GM12878 (cell line): ENCODE measurements at regions not wholly inside any gene's neighbourhood (a gene's known extent, or its start where the extent isn't known, plus 50 kb on each side); places are given as distances from the start of the nearest gene placed in this dataset.

Experiments used
- ATAC-seq: fragments of 200-7000 bp; cut with Tn5 transposase; 3 replicates; pipeline ENCODE4 v1.9.1; 2020; ENCODE audit warnings: mild to moderate bottlenecking, moderate library complexity
- BruUV-seq: library from RNA; stranded (reverse); fragments of 400-500 nt; replicated peaks from 2 replicates; lab custom pipeline; 2021; lab: Mats Ljungman, UMichigan
- CTCF ChIA-PET: fragments of 300-600 bp; sonication (Branson Sonifier 250); formaldehyde crosslinking; extraction: SDS; loops from one replicate; lab custom pipeline; 2021; ENCODE audit warnings: inconsistent platforms; lab: Yijun Ruan, JAX
- POLR2A ChIA-PET: fragments of 350-600 bp; formaldehyde crosslinking; extraction: SDS; loops from one replicate; lab custom pipeline; 2021; ENCODE audit warnings: inconsistent platforms; lab: Charles Lee
- RAD21 ChIA-PET: fragments of 300-600 bp; sonication (Branson Sonifier 250); formaldehyde crosslinking; loops from one replicate; lab custom pipeline; 2023; ENCODE audit warnings: antibody characterized with exemption; ENCODE audit not compliant: unreplicated experiment; lab: Charles Lee
- SMC1A ChIA-PET: fragments of 300-600 bp; sonication (Branson Sonifier 250); formaldehyde crosslinking; loops from one replicate; lab custom pipeline; 2023; ENCODE audit not compliant: unreplicated experiment, uncharacterized antibody; lab: Charles Lee
- DNase-seq: peaks from one replicate; pipeline ENCODE4 v3.0.0-alpha.2; 2011; ENCODE audit warnings: low read depth, low spot score
- FAIRE-seq: peaks from 3 replicates; lab custom pipeline; 2011; peaks lifted over from hg19 to GRCh38; lab: Jason Lieb, UNC
- H2AFZ ChIP-seq: 2 replicates; pipeline ENCODE4 v1.6.0; 2011; ENCODE audit warnings: low read depth, low read length, control low read depth; ENCODE audit not compliant: control insufficient read depth
- H3K27ac ChIP-seq: 2 replicates; pipeline ENCODE4 v1.5.1; 2011; ENCODE audit warnings: control low read depth; ENCODE audit not compliant: control insufficient read depth, insufficient read depth
- H3K27me3 ChIP-seq, 2 experiments: replicated peaks in 1 of 2; 2 replicates each; pipeline versions ENCODE4 v1.6.0 to v1.6.1; 2011; ENCODE audit warnings: low read length in 1 of 2; ENCODE audit not compliant: control insufficient read depth in 2 of 2, insufficient read depth in 2 of 2
- H3K36me3 ChIP-seq, 2 experiments: 2 replicates each; pipeline ENCODE4 v1.5.1; 2011; ENCODE audit warnings: low read length in 1 of 2; ENCODE audit not compliant: control insufficient read depth in 2 of 2, insufficient read depth in 2 of 2
- H3K4me1 ChIP-seq: 2 replicates; pipeline ENCODE4 v1.6.1; 2011; ENCODE audit warnings: mild to moderate bottlenecking, low read length, moderate library complexity, mixed read lengths; ENCODE audit not compliant: control insufficient read depth, insufficient read depth
- H3K4me2 ChIP-seq: 2 replicates; pipeline ENCODE4 v1.6.0; 2011; ENCODE audit warnings: control low read depth; ENCODE audit not compliant: control insufficient read depth, insufficient read depth
- H3K4me3 ChIP-seq: fragments of 200-600 bp; sonication (generic); 2 replicates; pipeline ENCODE4 v1.5.1; 2016
- H3K79me2 ChIP-seq: 2 replicates; pipeline ENCODE4 v1.6.0; 2011; ENCODE audit warnings: low read length; ENCODE audit not compliant: control insufficient read depth, insufficient read depth
- H3K9ac ChIP-seq: 2 replicates; pipeline ENCODE4 v1.8.0; 2011; ENCODE audit warnings: low read length, control low read depth, mixed read lengths; ENCODE audit not compliant: control insufficient read depth, insufficient read depth
- H3K9me3 ChIP-seq: replicated peaks from 3 replicates; pipeline ENCODE4 v1.5.1; 2011; ENCODE audit warnings: mild to moderate bottlenecking, low read length; ENCODE audit not compliant: control insufficient read depth, insufficient read depth
- H4K20me1 ChIP-seq: 2 replicates; pipeline ENCODE4 v1.6.0; 2011; ENCODE audit not compliant: control insufficient read depth, insufficient read depth
- BHLHE40 ChIP-seq, 2 experiments: fragments of 450-650 bp in 1 of 2; IDR thresholded peaks; 2 replicates each; pipeline ENCODE4 v1.6.1; 2011 to 2017; ENCODE audit warnings: low read depth in 2 of 2, borderline replicate concordance in 1 of 2, improper control_type of control experiment in 1 of 2, low read length in 1 of 2, mild to moderate bottlenecking in 1 of 2
- CEBPB ChIP-seq, 2 experiments: fragments of 150-350 bp in 1 of 2; IDR thresholded peaks; 2 replicates each; pipeline ENCODE4 v1.6.1; 2012 to 2014; ENCODE audit warnings: low read depth in 2 of 2, low read length in 2 of 2, borderline replicate concordance in 1 of 2, inconsistent platforms in 1 of 2
- EED ChIP-seq: sonication (generic); IDR thresholded peaks from 2 replicates; pipeline ENCODE4 v1.6.1; 2016; ENCODE audit warnings: antibody characterized with exemption, low read depth
- IKZF1 ChIP-seq: fragments of 450-650 bp; conservative IDR thresholded peaks from 2 replicates; pipeline ENCODE4 v1.6.1; 2017; ENCODE audit warnings: antibody characterized with exemption, mild to moderate bottlenecking
- NFXL1 ChIP-seq: fragments of 450-650 bp; IDR thresholded peaks from 2 replicates; pipeline ENCODE4 v1.6.1; 2017; ENCODE audit warnings: antibody characterized with exemption, mild to moderate bottlenecking, borderline replicate concordance
- NR2C1 ChIP-seq: fragments of 450-650 bp; IDR thresholded peaks from 2 replicates; pipeline ENCODE4 v1.6.1; 2017; ENCODE audit warnings: antibody characterized with exemption, mild to moderate bottlenecking, moderate library complexity
- PAX5 ChIP-seq: IDR thresholded peaks from 2 replicates; pipeline ENCODE4 v1.6.1; 2011; ENCODE audit warnings: low read depth, low read length, borderline replicate concordance
- RB1 ChIP-seq: fragments of 450-650 bp; formaldehyde crosslinking; IDR thresholded peaks from 2 replicates; pipeline ENCODE4 v1.6.1; 2017; ENCODE audit warnings: mild to moderate bottlenecking, borderline replicate concordance
- RFX5 ChIP-seq: IDR thresholded peaks from 2 replicates; pipeline ENCODE4 v1.6.1; 2011; ENCODE audit warnings: low read depth, low read length, improper control_type of control experiment
- SREBF1 ChIP-seq: IDR thresholded peaks from 2 replicates; pipeline ENCODE4 v1.6.1; 2012; ENCODE audit warnings: mild to moderate bottlenecking, low read length
- TCF12 ChIP-seq: IDR thresholded peaks from 2 replicates; pipeline ENCODE4 v1.6.1; 2011; ENCODE audit warnings: low read depth, mild to moderate bottlenecking, low read length
- TCF7 ChIP-seq: IDR thresholded peaks from 2 replicates; pipeline ENCODE4 v1.6.1; 2014; ENCODE audit warnings: antibody characterized with exemption, borderline replicate concordance
- ZNF384 ChIP-seq: IDR thresholded peaks from 2 replicates; pipeline ENCODE4 v1.6.1; 2012; ENCODE audit warnings: low read depth, mild to moderate bottlenecking, low read length, improper control_type of control experiment, borderline replicate concordance
- WGBS: methylation state at CpG from one replicate; pipeline ENCODE4 v1.1.6; 2016; ENCODE audit warnings: low lambda C conversion rate; ENCODE audit not compliant: insufficient replicate concordance, insufficient coverage; ENCODE audit errors: missing lambda C conversion rate; 5-methylcytosine and 5-hydroxymethylcytosine counted together
- in situ Hi-C: fragments of 300-500 bp; cut with MboI; formaldehyde crosslinking; loops from 9 replicates; pipeline ENCODE4 v1.14.3; 2018; ENCODE audit warnings: mixed read lengths
- intact Hi-C: fragments of 100-400 bp; cut with micrococcal nuclease; formaldehyde crosslinking; loops from one replicate; pipeline ENCODE4 v1.14.2; 2022; ENCODE audit not compliant: unreplicated experiment
- TF ChIP-seq, protein P1 (sequence below): fragments of 450-650 bp; formaldehyde crosslinking; IDR thresholded peaks from 2 replicates; pipeline ENCODE4 v1.5.0; 2022; ENCODE audit warnings: mild to moderate bottlenecking, missing genetic modification characterization
- TF ChIP-seq, protein P2 (sequence below): fragments of 450-650 bp; IDR thresholded peaks from 2 replicates; pipeline ENCODE4 v1.6.1; 2017; ENCODE audit warnings: mild to moderate bottlenecking, moderate library complexity

DNA sequence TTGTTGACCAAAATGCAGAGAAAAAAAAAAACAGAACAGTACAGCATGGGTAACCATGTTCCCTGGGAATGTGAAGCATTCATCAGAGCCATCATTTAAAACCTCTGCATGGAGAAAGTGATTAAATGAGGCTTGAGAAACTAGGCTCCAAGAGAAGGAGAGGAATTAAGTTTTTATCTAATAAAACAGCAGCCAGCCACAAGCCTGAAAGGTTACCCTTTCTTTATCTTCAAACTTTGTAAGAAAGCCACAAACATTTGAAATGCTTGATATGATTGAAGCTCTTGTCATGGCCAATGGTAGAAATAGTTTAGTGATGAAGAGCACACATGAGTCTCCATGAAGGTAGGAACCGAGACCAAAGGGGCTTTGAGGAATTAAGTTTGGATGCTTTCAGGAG, 144.9 kb upstream of the SYT1 start:
- DNase-seq (no peak), FAIRE-seq (no peak), ATAC-seq (no peak)
- BruUV-seq: no TSS peak
- Histone ChIP-seq H3K9ac (no peak overlapping the region), H2AFZ (no peak overlapping the region), H3K4me1 (no peaks in the 10 kb centered on the region), H3K4me2 (no peak overlapping the region), H3K4me3 (no peak overlapping the region), H4K20me1 (no peaks in the 10 kb centered on the region), H3K9me3 (no peaks in the 10 kb centered on the region), H3K36me3 (no peaks in the 10 kb centered on the region), H3K27ac (no peak overlapping the region), H3K79me2 (no peaks in the 10 kb centered on the region), H3K27me3 (no peaks in the 10 kb centered on the region)
- SMC1A ChIA-PET: no interaction called here
- POLR2A ChIA-PET: no interaction called here
- in situ Hi-C loops: no loop called here
- CTCF ChIA-PET: no interaction called here
- WGBS: 0% methylated on average over 1 of the region's 1 CpG
- RAD21 ChIA-PET: no interaction called here
- intact Hi-C loops: no loop called here
- TF ChIP-seq, protein P1, sequence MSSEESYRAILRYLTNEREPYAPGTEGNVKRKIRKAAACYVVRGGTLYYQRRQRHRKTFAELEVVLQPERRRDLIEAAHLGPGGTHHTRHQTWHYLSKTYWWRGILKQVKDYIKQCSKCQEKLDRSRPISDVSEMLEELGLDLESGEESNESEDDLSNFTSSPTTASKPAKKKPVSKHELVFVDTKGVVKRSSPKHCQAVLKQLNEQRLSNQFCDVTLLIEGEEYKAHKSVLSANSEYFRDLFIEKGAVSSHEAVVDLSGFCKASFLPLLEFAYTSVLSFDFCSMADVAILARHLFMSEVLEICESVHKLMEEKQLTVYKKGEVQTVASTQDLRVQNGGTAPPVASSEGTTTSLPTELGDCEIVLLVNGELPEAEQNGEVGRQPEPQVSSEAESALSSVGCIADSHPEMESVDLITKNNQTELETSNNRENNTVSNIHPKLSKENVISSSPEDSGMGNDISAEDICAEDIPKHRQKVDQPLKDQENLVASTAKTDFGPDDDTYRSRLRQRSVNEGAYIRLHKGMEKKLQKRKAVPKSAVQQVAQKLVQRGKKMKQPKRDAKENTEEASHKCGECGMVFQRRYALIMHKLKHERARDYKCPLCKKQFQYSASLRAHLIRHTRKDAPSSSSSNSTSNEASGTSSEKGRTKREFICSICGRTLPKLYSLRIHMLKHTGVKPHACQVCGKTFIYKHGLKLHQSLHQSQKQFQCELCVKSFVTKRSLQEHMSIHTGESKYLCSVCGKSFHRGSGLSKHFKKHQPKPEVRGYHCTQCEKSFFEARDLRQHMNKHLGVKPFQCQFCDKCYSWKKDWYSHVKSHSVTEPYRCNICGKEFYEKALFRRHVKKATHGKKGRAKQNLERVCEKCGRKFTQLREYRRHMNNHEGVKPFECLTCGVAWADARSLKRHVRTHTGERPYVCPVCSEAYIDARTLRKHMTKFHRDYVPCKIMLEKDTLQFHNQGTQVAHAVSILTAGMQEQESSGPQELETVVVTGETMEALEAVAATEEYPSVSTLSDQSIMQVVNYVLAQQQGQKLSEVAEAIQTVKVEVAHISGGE (CRISPR knock-in tag): no peak
- TF ChIP-seq NFXL1 (no peak), BHLHE40 (IDR thresholded peaks at IDR 0.05; ENCODE audit: borderline replicate concordance in 1 of 2, low read depth in 2 of 2, low read length in 1 of 2) (no peak), SREBF1 (no peak), TCF12 (no peak), RB1 (no peak), IKZF1 (no peak), RFX5 (no peak), NR2C1 (no peak), ZNF384 (no peak), PAX5 (no peak), EED (no peak), CEBPB (IDR thresholded peaks at IDR 0.05; ENCODE audit: borderline replicate concordance in 1 of 2, low read depth in 2 of 2, low read length in 2 of 2) (no peak), TCF7 (no peak)
- TF ChIP-seq, protein P2, sequence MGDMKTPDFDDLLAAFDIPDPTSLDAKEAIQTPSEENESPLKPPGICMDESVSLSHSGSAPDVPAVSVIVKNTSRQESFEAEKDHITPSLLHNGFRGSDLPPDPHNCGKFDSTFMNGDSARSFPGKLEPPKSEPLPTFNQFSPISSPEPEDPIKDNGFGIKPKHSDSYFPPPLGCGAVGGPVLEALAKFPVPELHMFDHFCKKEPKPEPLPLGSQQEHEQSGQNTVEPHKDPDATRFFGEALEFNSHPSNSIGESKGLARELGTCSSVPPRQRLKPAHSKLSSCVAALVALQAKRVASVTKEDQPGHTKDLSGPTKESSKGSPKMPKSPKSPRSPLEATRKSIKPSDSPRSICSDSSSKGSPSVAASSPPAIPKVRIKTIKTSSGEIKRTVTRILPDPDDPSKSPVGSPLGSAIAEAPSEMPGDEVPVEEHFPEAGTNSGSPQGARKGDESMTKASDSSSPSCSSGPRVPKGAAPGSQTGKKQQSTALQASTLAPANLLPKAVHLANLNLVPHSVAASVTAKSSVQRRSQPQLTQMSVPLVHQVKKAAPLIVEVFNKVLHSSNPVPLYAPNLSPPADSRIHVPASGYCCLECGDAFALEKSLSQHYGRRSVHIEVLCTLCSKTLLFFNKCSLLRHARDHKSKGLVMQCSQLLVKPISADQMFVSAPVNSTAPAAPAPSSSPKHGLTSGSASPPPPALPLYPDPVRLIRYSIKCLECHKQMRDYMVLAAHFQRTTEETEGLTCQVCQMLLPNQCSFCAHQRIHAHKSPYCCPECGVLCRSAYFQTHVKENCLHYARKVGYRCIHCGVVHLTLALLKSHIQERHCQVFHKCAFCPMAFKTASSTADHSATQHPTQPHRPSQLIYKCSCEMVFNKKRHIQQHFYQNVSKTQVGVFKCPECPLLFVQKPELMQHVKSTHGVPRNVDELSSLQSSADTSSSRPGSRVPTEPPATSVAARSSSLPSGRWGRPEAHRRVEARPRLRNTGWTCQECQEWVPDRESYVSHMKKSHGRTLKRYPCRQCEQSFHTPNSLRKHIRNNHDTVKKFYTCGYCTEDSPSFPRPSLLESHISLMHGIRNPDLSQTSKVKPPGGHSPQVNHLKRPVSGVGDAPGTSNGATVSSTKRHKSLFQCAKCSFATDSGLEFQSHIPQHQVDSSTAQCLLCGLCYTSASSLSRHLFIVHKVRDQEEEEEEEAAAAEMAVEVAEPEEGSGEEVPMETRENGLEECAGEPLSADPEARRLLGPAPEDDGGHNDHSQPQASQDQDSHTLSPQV: no peak
